Gastrocnemius medialis (tissue), 4 donors: ENCODE measurements at regions not wholly inside any gene's neighbourhood (a gene's known extent, or its start where the extent isn't known, plus 50 kb on each side); places are given as distances from the start of the nearest gene placed in this dataset.

Source experiments
- ATAC-seq, 2 donors: fragments of 150-250 bp; one replicate each; pipeline ENCODE4 v1.9.1; 2016
- DNase-seq, 2 donors: peaks; one replicate each; pipeline ENCODE4 v3.0.0-alpha.2; 2019
- H3K27ac ChIP-seq, 4 donors: fragments of 200-600 bp; sonication (generic); 1 replicate in 1 of 4; 2 replicates in 3 of 4; pipeline ENCODE4 v1.5.1; 2016 to 2018; ENCODE audit warnings: mild to moderate bottlenecking in 2 of 4, moderate library complexity in 1 of 4
- H3K27me3 ChIP-seq, 3 donors: fragments of 200-600 bp; sonication (generic) in 2 of 3; 1 replicate in 1 of 3; 2 replicates in 2 of 3; pipeline versions ENCODE4 v1.5.1 to v1.6.0; 2016 to 2019; ENCODE audit warnings: mild to moderate bottlenecking in 1 of 3, moderate library complexity in 1 of 3
- H3K36me3 ChIP-seq, 2 donors: fragments of 200-600 bp; sonication (generic) in 1 of 2; one replicate each; pipeline ENCODE4 v1.5.1; 2017 to 2018
- H3K4me1 ChIP-seq, 2 donors: fragments of 200-600 bp; sonication (generic) in 1 of 2; one replicate each; pipeline ENCODE4 v1.5.1; 2016 to 2017; ENCODE audit warnings: mild to moderate bottlenecking in 2 of 2
- H3K4me3 ChIP-seq, 4 donors: fragments of 200-600 bp; sonication (generic) in 3 of 4; 1 replicate in 1 of 4; 2 replicates in 3 of 4; pipeline ENCODE4 v1.5.1; 2016 to 2019; ENCODE audit warnings: mild to moderate bottlenecking in 2 of 4
- H3K9me3 ChIP-seq, 3 donors: fragments of 200-600 bp; sonication (generic) in 2 of 3; 1 replicate in 1 of 3; 2 replicates in 2 of 3; pipeline ENCODE4 v1.5.1; 2016 to 2019
- POLR2A ChIP-seq, 2 donors: fragments of 450-650 bp; IDR thresholded peaks; one replicate each; pipeline ENCODE4 v1.6.1; 2017; ENCODE audit warnings: antibody characterized with exemption in 2 of 2, mild to moderate bottlenecking in 2 of 2, moderate library complexity in 2 of 2
- in situ Hi-C, 4 donors: fragments of 200-750 bp; cut with MboI; loops; one replicate each; pipeline versions ENCODE4 v1.15.0 to v1.8.0; 2017; ENCODE audit warnings: low sequenced_read_pairs in 4 of 4
- intact Hi-C: fragments of 100-400 bp; cut with DNase I; formaldehyde crosslinking; loops from one replicate; pipeline ENCODE4 v1.15.1; 2023; ENCODE audit warnings: low total_unique reads
- TF ChIP-seq, protein P1 (sequence below), 5 experiments: fragments of 450-650 bp in 3 of 5; fragments of 200-600 bp in 2 of 5; sonication (generic) in 2 of 5; IDR thresholded peaks in 4 of 5; conservative IDR thresholded peaks in 1 of 5; 1 replicate in 4 of 5; 2 replicates in 1 of 5; pipeline ENCODE4 v1.5.1; 2016 to 2019; ENCODE audit warnings: antibody characterized with exemption in 5 of 5, mild to moderate bottlenecking in 3 of 5, moderate library complexity in 3 of 5

DNA sequence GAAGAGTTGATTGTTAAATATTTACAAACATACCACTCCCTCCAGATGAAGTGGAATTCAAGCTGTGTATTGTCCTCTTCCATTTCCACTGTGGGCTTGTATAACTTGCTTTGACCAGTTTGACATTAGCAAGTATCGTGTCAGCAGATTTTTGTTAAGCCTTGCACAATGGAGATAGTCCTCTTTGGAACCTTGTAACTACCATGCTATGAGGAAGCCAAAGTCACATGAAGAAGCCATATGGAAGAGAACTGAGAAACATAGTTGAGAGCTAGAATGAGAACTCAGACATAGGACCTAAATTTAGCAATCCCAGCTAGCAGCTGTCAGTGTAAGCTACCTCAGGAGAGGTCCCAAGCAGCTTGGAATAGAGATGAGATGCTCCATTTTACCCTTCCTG is 889.2 kb downstream of the PDCD6IP start:
- intact Hi-C loops = no loop called here

DNA sequence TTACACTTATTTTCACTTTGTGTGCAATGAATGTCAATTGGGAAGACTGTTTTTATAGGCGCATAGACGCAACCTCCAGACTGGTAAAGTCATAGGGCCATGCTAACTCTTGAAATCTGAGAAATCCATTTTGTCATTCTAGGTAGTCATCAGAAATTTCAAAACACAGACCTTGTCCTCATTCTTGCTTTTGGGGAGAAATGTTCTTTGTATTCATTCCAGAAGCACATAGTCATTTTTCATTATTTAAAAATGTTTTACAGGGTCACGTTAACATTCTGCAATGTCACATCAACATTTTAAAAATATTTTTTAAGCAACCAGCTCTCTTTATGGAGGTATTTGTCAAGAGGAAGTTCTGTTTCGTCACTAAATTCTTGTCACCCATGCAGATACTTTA is 898.4 kb downstream of the PDCD6IP start:
- ATAC-seq (no peak), DNase-seq (no peak)
- in situ Hi-C loops = loop anchor here in 2 of 4 donors (25.0 kb wide), 1 partner anchor 810 kb away; no protein-coding TSS in a partner anchor
- no peak overlapping the region for H3K27ac ChIP-seq
- no peaks in the 10 kb centered on the region for H3K36me3 ChIP-seq
- no peaks in the 10 kb centered on the region for H3K9me3 ChIP-seq
- H3K4me1 ChIP-seq = no peaks in the 10 kb centered on the region
- H3K4me3 ChIP-seq = no peak overlapping the region
- no peak for TF ChIP-seq POLR2A (IDR thresholded peaks at IDR 0.05)
- TF ChIP-seq, protein P1, sequence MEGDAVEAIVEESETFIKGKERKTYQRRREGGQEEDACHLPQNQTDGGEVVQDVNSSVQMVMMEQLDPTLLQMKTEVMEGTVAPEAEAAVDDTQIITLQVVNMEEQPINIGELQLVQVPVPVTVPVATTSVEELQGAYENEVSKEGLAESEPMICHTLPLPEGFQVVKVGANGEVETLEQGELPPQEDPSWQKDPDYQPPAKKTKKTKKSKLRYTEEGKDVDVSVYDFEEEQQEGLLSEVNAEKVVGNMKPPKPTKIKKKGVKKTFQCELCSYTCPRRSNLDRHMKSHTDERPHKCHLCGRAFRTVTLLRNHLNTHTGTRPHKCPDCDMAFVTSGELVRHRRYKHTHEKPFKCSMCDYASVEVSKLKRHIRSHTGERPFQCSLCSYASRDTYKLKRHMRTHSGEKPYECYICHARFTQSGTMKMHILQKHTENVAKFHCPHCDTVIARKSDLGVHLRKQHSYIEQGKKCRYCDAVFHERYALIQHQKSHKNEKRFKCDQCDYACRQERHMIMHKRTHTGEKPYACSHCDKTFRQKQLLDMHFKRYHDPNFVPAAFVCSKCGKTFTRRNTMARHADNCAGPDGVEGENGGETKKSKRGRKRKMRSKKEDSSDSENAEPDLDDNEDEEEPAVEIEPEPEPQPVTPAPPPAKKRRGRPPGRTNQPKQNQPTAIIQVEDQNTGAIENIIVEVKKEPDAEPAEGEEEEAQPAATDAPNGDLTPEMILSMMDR (IDR thresholded peaks at IDR 0.05 in 4 of 5, conservative IDR thresholded peaks at IDR 0.05 in 1 of 5) = no peak
- intact Hi-C loops = no loop called here
- no peaks in the 10 kb centered on the region for H3K27me3 ChIP-seq

More for the DNA sequence above, 889.2 kb downstream of the PDCD6IP start:
- in situ Hi-C loops = loop anchor here in 3 of 4 donors (10.0 to 25.0 kb wide), 2 partner anchors 800 to 803 kb away; no protein-coding TSS in a partner anchor
- no peak for TF ChIP-seq POLR2A (IDR thresholded peaks at IDR 0.05)
- TF ChIP-seq, protein P1 (IDR thresholded peaks at IDR 0.05 in 4 of 5, conservative IDR thresholded peaks at IDR 0.05 in 1 of 5) = no peak
- no peak overlapping the region for H3K4me3 ChIP-seq
- DNase-seq (no peak), ATAC-seq (no peak)
- no peak overlapping the region for H3K27ac ChIP-seq
- H3K4me1 ChIP-seq = no peaks in the 10 kb centered on the region
- H3K27me3 ChIP-seq = no peaks in the 10 kb centered on the region
- no peaks in the 10 kb centered on the region for H3K36me3 ChIP-seq
- no peaks in the 10 kb centered on the region for H3K9me3 ChIP-seq

DNA sequence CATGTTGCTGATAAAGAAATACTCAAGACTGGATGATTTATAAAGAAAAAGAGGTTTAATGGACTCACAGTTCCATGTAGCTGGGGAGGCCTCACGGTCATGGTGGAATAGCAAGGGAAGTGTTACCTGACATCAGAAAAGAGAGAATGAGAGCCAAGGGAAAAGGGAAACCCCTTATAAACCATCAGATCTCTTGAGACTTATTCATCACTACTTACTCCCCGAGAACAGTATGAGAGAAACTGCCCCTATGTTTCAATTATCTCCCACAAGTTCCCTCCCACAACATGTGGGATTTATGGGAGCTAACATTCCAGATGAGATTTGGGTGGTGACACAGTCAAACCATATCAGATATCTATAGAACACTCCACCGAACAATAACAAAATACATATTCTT is 904.6 kb downstream of the PDCD6IP start:
- H3K36me3 ChIP-seq = no peaks in the 10 kb centered on the region
- H3K27ac ChIP-seq = no peak overlapping the region
- intact Hi-C loops (no loop called here), in situ Hi-C loops (no loop called here)
- no peaks in the 10 kb centered on the region for H3K4me1 ChIP-seq
- TF ChIP-seq, protein P1 (IDR thresholded peaks at IDR 0.05 in 4 of 5, conservative IDR thresholded peaks at IDR 0.05 in 1 of 5) = no peak
- TF ChIP-seq POLR2A (IDR thresholded peaks at IDR 0.05) = no peak
- no peak overlapping the region for H3K4me3 ChIP-seq
- no peaks in the 10 kb centered on the region for H3K27me3 ChIP-seq
- no peak for DNase-seq
- no peak for ATAC-seq
- H3K9me3 ChIP-seq = no peaks in the 10 kb centered on the region

DNA sequence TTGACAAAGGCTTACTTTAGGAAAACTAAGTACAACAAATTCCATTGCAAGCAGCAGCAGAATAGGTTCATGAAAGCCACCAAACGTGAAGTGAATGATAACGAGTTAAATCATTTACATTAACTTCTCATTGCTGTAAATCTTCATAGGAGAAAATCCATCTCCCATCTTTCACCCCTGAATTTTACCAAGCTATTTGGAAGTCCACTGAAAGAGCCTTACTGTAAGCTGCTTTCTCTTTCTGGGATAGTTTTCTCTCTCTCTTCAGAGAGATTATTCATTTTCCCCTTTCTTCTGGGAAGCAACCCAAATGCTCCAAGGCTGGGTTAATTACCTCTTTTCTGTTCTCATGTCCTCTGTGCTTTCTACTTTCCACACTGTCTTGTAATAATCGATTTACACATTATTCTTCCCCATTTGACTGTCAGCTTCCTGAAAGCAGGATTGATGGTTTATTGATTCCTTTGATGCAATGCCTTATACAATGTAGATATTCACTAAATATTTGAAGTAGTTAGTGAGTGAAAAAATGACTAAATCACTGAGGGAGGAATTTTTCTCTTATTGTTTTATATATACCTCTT is 914.3 kb upstream of the ARPP21 start:
- intact Hi-C loops (no loop called here), in situ Hi-C loops (no loop called here)
- no peaks in the 10 kb centered on the region for H3K4me1 ChIP-seq
- H3K27ac ChIP-seq = no peak overlapping the region
- H3K36me3 ChIP-seq = no peaks in the 10 kb centered on the region
- no peaks in the 10 kb centered on the region for H3K9me3 ChIP-seq
- H3K27me3 ChIP-seq = no peaks in the 10 kb centered on the region
- ATAC-seq = no peak
- no peak for DNase-seq
- H3K4me3 ChIP-seq = no peak overlapping the region
- no peak for TF ChIP-seq POLR2A (IDR thresholded peaks at IDR 0.05)
- TF ChIP-seq, protein P1 (IDR thresholded peaks at IDR 0.05 in 4 of 5, conservative IDR thresholded peaks at IDR 0.05 in 1 of 5) = no peak

DNA sequence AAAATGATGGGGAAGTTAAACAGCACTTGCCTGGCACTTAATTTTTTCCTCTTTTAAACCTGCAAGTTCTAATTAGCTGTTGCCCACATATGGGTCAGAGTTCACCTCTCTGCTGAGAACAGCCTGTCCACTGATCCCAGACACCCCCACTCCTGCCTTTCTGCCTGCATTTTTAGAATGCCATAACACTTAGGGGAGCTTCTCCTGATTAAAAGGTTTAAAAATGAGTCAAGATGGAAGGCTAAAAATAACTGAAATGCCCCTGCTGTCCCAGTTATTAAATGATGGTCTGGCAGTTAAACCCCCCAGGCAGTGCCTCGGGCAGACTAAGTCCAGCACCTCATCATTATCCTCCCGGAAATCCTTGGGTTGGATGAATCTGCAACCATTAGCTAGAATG is 913.6 kb upstream of the ARPP21 start:
- Histone ChIP-seq H3K4me3 (no peak overlapping the region), H3K27me3 (no peaks in the 10 kb centered on the region), H3K4me1 (no peaks in the 10 kb centered on the region), H3K36me3 (no peaks in the 10 kb centered on the region), H3K27ac (no peak overlapping the region), H3K9me3 (no peaks in the 10 kb centered on the region)
- DNase-seq (no peak), ATAC-seq (no peak)
- TF ChIP-seq, protein P1 (IDR thresholded peaks at IDR 0.05 in 4 of 5, conservative IDR thresholded peaks at IDR 0.05 in 1 of 5) = no peak
- TF ChIP-seq POLR2A (IDR thresholded peaks at IDR 0.05) = no peak
- intact Hi-C loops (no loop called here), in situ Hi-C loops (no loop called here)
